GM21576 (cell line): ENCODE measurements at regions not wholly inside any gene's neighbourhood (a gene's known extent, or its start where the extent isn't known, plus 50 kb on each side); places are given as distances from the start of the nearest gene placed in this dataset.
A peak's percentile ranks its signal among the peaks of the same experiment; 100 is the strongest.

Source experiments
- ATAC-seq: cut with Tn5 transposase; IDR thresholded peaks from one replicate; pipeline ENCODE4 v1.9.1; 2021; ENCODE audit warnings: mild to moderate bottlenecking, moderate library complexity; ENCODE audit not compliant: unreplicated experiment

DNA sequence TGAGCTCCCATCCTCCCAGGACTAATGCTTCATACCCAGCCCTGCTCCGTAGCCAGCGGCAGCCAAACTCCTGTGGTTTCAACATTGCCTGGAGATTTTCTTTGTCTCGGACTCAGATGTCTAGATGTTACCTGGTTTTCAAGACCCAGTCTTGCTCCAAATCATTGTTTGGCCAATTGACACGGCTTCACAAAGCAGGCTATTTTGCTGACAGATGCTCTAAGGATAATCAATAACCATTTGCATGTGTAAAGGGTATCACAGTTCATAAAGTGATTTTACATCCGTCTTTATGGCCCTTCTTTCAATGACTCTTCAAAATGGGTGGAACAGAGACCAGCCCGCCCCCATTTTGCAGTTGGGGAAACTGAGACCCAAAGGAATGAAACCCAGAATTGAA is 153.4 kb downstream of the SALL1 start:
- no peak for ATAC-seq

DNA sequence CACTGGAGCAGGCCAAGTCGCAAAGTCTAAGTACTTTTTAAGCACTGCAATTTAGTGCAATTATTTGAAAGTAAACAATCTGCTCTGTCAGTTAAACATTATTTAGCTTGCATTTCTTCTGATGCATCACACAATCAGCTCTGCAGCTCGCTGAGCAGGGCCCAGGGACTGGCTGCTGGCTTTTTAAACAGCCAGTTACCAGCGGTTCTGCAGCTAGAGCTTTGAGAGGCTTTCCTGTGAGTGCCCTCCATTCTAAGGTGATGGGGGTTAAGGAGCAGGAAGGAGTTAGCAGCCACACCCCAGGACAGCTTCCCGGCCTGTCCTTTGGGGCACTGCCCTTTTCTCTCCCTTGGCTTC is 154.3 kb downstream of the SALL1 start:
- no peak for ATAC-seq

DNA sequence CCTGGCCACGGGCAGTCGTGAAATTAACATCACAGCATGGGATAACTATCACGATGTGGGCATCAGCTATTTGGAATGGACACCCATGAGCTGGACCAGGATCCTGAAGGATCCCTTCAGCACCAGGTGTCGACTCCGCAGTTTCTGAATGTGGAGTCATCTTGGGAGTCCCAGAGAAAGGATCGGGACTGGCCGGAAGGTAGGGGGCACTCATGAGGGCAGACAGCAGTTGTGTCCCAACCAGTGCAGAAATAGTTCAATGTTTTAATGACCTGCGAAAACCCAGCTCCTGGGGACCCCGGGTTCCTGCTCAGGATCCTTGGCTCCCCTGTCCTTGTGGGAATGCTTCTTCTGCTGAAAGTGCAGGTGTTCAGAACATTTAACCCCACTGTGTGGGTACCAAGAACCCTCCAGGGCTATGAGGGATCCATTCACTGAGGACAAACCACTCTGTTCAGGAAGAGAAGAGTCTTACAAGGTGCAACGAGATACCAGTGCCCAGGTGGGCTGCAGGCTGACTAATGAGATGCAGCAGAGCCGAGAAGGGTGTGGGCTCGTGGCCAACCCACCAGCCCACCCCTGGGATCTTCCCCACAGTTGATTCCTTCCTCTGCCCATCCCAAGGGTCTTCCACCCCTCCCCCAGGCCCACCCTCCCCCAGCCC is 154.8 kb downstream of the SALL1 start:
- no peak for ATAC-seq

DNA sequence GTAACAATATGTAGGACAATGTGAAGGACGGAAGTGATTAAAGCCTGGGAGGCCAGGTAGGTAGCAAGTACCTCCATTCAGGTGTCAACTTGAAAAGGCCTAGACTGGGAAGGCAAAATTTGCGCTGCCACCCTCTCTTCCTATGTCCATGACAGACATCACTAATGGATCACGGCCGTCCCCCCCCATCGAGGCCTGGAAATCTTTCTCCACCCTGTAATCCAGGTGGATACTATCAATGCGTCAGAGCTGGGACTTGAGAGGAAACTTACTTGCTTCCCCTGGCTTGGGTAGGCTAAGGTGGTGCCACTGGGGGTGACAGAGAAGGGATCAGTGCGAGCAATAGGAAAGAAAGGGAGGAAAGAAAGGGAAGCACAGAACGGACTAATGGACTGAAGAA is 156.1 kb downstream of the SALL1 start:
- ATAC-seq: no peak

DNA sequence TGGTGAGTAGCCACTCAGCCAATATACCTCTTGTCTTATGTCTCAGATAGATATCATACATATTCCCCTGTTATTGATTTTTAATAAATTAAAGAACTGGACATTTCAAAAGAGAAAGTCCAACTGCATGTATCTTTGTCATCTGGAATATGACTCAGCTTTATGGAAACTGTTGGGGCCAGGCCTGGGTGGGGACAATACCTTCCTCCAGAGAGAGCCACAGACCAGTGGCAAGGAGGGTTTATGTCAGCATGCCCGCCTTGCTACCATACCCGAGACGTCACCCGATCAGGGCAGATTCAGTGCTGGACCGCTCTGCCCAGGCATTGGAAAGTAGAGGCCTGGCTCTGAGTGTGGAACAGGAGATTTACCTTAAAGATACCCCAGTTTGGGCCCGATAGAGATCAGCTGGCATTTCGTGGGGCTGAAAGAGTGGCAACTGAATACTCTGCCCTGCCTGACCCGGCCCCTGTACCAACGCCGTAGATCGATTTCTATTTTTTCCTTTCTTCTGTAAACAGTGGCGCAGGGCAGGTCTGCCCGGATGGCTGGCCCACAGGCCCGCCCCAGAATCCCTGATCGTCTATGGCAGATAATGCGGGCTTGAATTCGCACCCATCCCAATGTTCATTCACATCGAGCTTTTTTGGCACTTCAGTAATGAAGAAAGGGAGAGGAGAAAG is 158.6 kb downstream of the SALL1 start:
- ATAC-seq: no peak

DNA sequence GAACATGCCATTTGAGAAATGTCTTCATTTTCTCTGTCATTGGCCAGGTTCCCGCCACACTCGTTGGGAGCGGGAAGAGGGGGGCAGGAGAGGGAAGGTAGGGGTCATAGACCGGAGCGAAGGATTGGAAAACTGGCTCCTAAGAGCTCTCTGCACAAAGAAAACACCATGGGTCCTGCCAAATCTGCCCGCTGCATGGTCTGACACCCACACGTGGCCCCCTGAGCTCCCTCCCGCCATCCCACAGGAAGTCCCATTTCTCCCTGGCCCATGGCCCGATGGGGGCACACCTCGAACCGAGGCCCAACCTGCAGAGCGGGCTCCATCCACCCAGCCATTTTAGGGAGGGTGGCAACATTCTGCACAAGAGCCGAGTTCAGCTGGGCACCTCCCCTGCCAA is 159.6 kb downstream of the SALL1 start:
- ATAC-seq: no peak

DNA sequence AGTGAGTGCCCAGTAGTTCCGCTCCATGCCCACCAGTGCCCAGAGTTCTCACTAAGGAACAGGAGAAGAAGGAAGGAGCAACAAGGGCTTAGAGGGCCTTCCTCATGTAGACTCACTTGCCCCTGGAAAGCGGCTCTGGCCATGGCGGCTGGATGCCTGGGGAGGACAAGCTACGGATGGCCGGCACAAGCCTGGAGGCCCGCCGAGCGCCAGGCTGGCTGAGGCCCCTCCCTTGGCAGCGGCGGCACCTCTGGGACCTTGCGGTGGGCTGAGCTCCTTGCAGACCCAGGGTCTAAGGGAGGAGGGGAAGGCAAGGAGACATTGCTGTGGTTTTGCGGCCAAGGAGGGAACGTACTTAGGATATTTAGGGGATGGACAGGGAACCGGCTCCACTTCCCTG is 160.1 kb downstream of the SALL1 start:
- ATAC-seq: no peak

DNA sequence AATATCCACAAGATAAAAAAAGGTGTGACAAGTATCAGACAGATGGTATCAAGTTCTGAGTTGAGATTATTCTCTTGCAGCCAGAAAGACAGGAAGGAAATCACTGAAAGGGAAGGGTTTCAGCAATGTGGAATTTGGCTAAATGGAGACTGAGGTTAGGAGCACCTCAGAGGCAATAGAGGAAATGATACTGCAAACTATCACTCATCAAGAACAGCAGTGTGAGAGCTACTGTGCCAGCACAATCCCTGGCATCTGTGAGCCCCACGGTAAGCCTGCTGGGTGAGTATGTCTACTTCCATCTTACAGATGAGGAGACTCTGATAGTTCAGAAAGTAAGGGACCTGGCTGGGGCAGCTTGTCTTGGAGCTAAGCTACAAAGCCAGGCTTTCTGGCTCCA is 162.0 kb downstream of the SALL1 start:
- no peak for ATAC-seq

DNA sequence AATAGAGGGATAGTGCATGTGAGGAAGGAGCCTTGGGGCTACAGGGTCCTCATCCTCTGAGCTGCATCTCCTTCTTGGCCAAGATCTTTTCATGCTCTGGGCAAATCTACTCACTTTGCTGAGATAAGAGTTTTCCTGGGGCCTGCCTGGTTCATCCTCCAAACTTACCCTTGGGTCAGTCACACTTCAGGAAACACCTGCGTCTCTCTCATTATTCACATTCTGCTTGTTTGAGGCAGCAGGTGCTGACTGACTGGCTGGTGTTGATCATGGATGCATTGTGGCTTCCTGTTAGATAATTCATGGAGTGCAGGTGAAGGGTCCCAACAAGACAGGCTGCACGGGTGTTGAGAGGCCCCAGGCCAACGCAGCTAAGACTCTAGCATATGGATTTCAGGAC is 162.6 kb downstream of the SALL1 start:
- ATAC-seq: no peak

DNA sequence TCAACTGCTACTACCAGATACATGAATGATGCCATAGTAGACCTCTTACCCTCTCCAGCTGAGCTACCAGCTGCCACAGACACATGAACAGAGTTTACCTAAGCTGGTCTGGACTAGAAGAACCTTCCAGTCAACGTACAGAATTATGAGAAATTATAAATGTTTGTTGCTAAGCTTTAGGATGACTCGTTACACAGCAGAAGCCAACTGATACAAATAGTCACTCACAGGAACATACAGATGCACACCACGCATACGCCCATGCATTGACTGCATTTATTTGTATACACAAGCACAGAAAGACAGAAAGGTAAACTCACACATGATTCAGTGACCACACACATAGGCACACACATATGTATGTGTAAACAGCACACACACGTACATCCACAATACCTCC is 164.6 kb downstream of the SALL1 start:
- ATAC-seq: no peak

DNA sequence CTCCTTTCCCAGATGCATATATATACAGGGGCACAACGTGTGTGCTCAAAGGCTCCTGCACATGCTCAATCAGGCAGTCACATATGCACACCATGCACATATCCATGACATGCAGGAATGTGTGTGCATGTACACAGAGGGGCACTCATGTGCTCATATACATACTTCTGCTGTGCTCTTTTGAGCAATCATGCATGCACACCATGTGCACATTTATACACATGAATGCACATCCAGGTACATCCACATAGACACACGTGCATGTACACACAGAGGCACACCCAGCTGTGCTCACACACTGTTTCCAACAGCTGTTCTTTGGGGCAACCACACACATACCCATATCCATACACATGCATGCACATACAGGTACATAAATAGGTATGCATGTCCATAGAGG is 165.3 kb downstream of the SALL1 start:
- no peak for ATAC-seq

DNA sequence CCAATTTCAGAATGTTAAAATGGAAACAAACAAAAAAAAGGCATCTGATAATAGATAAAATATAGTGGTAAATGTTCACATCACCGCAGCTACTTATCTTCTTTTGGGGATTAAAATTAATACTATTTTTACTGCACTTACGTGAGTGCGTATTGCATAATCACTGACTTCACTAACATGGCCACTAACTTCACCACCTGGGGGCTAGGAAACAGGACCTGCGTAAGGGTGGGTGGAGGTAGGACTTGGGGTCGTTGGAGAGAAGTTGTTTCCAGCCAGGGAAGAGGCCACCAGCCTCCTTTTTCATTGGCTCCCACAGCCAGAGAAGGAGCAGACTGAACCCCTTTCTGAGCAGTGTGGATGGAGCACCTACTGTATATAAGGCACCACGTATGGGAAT is 166.4 kb downstream of the SALL1 start:
- ATAC-seq: no peak

DNA sequence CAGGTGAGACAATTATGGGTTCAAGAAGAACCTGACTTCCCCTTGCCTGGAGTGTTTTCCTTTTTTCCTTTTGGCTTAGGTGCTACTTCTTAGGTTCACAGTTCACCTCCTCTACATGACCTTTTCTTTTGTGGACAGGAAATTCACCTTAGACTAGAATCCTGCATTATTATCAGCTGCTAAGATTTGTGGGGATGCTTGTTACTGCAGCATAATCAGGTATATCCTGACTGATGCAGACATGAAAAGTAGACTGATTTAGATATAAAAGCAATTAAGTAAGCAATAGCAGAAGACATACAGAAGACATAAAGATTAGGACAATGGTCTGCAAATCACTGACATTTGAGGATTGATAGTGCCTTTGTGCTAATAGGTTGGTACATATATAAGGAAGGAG is 168.3 kb downstream of the SALL1 start:
- ATAC-seq: no peak

DNA sequence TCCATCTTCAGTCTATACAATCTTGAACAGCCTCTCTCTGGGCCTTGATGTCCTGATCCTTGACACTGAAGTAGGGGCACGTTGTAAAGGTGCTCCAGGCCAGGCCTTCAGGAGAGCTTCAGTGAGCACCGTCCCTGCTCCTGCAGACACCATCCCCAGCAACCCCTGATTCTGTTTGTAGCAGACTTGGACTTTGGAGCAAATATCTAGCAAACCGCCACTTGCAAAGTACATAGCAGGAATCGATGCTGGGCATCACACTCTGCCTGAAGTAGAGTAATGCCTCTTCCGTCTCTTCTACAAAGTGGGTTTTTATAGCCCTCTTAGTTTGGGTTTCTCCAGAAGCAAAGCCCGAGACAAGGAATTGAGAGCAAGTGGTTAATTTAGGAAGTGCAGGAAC is 169.1 kb downstream of the SALL1 start:
- no peak for ATAC-seq

DNA sequence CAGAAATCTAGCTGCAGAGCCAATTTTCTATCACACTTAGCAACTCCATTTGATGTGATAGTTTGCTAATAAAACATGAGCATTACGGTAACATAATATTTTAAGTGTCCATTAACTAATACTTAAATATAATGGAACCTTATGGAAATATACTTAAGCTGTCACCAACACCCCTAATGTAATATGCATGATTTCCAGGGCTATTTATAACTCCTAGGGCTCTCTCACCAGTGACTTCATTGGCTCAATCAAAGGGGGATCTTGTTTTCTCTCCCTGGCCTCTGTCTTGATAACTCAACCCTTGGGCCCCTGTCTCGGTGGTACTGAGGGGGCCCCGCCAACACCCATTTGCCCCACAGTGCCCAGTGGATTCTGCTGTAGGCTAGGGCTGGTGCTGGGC is 170.4 kb downstream of the SALL1 start:
- ATAC-seq: no peak

DNA sequence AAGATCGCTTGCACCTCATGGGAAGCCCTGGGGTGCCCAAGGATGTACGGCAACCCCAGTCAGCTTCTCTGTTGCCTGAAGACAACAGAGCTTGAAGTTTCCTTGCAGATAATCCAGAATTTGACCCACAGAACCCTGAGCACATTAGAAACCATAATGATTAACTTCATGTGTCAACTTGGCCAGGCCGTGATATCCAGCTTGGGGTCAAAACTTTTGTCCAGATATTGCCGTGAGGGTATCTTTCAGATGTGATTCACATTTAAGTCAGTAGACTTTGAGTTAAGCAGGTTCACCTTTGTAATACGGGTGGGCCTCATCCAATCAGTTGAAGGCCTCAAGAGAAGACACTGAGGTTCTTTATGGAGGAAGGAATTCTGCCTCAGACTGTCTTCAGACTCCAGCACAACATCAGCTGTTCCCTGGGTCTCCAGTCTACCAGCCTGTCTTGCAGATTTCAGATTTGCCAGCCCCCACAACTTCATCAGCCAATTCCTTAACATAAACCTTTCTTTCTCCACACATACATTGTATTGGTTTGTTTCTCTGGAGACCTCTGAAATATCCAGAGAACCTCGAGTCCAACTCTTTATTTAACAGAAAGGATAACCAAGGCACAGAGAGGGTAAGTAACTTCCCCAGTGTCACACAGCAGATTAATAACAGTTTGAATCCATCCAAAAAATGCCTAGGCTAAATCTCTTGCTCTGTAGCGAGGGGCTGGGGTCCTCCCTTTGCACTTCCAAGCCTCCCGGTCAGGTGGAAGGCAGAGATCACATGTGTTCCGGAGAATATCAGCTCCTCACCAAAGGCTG is 171.1 kb downstream of the SALL1 start:
- ATAC-seq: no peak

DNA sequence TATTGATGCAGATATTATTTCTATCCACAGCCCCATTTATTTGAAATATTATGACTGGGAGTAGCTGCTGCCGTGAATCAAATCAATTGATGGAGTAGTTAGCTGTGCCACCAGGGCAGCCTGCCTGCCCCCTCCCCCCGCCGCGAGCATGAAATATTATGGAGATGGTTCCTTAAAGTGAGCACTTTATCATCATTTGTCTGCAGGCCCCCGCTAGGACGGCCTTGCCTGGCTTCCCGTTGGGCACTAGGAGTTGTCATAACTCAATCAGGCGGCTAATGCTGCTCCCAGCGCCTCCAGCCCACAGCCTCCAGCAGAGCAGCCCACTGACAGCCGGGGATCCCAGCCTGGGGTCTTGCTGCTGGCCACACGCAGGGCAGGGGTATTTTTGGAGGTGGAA is 173.9 kb downstream of the SALL1 start:
- no peak for ATAC-seq

DNA sequence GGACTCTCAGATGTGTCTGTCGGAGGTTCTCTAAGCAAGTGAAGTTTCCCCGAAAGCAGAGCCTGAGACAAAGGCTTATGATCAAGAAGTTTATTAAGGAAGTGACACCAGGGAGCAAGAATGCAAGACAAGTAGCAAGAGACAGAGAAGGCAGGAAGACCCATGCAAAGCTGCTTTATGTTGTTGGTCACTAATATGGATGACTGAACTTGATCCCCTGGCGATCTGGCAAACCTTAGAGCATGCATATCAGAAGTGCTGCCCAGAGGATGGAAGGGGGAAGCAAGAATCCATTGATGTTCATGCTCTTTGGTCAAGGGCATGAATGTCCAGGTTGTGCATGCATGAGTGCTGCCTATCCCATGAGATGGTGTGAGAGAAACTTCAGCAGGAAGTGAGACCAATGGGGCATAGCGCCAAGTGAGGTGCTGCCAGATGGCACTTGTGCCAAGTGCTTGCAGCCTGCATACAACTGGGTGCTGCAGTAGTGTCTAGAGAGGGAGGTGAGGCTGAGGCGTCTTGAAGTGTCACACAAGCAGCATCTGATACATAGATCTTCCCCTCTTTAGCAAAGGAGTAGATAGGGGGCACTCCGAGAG is 176.5 kb downstream of the SALL1 start:
- no peak for ATAC-seq

DNA sequence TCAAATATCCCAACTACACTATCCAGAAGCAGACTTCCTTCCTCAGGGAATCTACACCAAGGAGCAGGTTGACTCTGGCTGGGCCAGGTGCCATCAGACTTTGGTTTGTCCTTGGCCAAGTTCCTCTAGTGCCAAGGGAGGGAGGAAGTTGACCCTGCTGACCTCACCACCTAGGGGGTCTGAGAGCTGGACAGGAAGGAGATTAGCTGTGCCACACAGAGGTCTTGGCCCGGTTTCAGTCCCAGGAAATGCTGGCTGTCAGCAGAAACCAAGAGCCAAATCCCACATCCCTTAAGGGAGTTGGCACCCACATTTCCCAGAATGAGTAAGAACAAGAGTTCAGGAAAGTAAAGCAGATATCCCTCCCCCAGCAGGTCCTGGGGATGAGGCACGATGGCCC is 178.2 kb downstream of the SALL1 start:
- no peak for ATAC-seq

DNA sequence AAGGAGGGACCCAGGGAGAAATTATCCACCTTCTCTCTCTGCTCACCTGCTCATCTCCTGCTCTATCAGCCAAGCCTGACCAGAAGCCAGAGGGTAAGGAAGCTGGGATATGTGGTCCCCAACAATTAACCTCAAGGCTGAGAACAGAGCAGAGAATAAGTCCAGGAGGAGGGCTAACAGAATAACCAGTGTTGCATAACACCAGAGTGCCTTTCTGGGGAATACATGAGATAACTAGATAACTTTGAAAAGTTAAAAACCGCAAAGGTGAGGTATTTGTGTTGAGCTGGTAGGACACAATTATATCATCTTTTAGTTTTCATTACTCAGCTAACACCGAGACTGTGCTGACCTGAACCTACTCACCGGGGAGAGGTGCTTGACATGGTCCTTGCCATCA is 180.8 kb downstream of the SALL1 start:
- no peak for ATAC-seq

DNA sequence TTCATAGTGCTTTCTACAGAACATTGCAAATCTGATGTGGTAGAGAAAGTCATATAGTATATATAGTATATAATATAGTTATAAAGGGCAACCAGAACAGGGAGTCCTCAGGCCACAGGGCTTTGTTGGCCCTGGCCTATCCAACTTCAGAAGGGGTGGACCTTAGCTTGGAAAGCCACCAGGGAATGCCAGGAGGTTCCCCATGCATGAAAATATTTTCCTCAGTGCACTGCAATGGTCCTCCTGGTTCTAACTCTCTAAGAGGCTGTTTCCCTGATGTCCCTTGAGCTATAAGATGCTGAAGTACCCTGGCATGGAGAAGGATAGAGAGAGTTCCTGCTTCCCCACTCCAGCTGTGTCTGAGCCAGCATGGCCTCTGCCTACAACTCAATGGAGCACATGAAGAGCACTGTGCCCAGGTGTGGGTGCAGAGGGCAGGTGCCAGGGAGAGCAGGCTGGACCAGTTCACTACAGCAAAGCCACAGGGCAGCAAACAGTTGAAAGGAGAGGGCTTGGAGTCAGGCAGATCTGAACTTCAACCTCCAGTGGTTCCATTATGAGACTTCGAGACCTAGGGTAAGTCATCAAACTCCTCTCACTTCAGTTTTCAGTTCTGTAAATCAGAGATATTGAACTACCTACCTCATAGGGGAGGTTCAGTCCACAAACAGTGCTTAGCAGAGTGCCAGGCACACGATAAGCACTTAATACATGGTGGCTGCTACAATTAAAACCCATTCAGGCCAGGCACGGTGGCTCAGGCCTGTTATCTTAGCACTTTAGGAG is 183.1 kb downstream of the SALL1 start:
- peak; percentile 59 for ATAC-seq
